ENCODE measurements at regions not wholly inside any gene's neighbourhood (a gene's known extent, or its start where the extent isn't known, plus 50 kb on each side); places are given as distances from the start of the nearest gene placed in this dataset.

DNA sequence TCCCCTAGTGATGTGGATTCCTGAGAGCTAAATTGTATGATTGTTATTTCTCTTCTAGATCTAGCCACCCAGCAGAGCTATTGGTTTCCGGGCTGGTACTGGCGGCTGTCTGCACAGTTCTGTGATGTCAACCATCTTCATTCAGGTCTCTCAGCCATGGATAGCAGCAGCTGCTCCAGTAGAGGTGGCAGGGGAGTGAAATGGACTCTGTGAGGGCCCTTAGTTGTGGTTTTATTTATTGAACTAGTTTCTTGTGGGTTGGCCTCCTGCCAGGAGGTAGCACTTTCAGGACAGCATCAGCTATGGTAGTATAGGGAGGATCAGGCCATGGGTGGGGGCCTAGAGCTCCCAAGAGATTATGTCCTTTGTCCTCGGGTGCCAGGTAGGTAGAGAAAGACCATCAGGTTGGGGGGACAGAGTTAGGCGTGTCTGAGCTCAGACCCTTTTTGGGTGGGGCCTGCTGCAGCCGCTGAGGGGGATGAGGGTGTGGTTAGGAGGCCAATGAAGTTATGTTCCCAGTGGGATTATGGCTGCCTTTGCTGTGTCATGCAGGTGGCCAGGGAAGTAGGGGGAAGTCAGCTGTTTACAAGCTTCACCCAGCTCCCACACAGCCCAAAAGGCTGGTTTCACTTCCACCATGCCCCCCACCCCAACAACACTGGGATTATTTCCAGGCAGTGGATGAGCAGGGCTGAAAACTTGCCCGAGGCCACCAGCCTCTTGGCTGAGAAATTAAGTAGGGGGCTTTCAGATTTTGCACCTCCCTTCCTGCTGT lies 55.1 kb upstream of the RGS4 start:
- H3K4me3 ChIP-seq: no peak overlapping the region
- H3K36me3 ChIP-seq: no peaks in the 10 kb centered on the region
- no peak for DNase-seq
- H3K27me3 ChIP-seq: no peaks in the 10 kb centered on the region
- no peaks in the 10 kb centered on the region for H3K9me3 ChIP-seq

DNA sequence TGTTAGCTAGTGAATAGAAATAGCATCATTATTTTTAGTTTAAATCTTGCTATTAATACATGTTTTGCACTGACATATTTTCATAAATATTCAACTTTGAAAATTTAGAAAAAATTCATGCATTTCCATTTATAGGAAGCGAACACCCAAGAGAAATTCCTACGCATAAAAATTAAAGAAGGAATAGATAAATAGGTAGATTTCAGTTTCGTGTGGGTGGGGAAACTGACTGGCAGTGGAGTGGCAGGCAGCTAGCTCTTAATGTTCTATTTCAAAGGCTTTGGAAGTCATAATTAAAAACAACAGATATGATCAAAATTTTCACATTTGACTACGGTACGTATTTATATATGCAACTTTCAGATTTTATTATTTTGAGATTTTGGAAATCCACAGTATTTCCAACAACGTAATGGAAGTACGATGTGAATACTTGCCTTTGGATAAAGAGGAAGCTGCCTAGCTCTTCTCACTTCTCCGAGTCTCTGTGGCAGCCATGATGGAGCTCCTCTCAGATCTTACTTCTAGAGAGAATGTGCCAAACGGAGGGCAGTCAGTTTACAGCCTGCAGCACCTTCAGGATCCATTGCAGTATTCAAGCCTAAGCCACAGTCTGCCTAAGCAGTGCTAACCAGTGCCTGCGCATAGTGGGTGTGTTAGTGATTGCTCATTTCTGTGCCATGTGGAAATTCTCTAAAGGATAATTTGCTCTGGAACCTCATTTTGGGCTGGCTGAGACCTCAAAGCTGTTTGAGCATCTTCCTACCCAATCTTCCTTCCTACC lies 62.9 kb upstream of the RGS4 start:
- no peak overlapping the region for H3K4me3 ChIP-seq
- no peaks in the 10 kb centered on the region for H3K36me3 ChIP-seq
- 0 out of 2 replicates have a peak, but pooled peaks cover 2% of the 10 kb centered on the region for H3K27me3 ChIP-seq
- H3K9me3 ChIP-seq: no peaks in the 10 kb centered on the region
- DNase-seq: no peak

GRCh38 chr1:162997499-162998285 lies 71.5 kb upstream of the RGS4 start:
- H3K9me3 ChIP-seq: no peaks in the 10 kb centered on the region
- DNase-seq: no peak
- no peaks in the 10 kb centered on the region for H3K36me3 ChIP-seq
- H3K4me3 ChIP-seq: no peak overlapping the region
- H3K27me3 ChIP-seq: no peaks in the 10 kb centered on the region

DNA sequence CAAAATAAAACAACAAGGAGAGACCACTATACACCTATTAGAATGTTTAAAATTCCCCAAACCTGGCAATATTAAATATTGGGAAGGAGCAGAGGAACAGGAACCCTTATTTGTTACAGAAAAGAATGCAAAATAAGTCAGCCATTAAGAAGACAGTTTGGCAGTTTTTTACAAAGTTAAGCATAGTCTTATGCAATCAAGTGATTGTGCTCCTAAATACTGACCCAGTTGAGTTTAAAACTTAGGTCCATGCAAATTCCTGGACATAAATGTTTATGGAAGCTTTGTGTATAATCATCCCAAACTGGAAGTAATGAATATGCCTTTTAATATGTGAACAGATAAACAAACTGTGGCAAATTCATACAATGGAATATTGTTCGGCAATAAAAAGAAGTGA lies 72.9 kb upstream of the RGS4 start:
- Histone ChIP-seq H3K4me3 (no peak overlapping the region), H3K27me3 (no peaks in the 10 kb centered on the region), H3K36me3 (no peaks in the 10 kb centered on the region), H3K9me3 (no peaks in the 10 kb centered on the region)
- no peak for DNase-seq

GRCh38 chr1:162994921-162995320 lies 74.2 kb upstream of the RGS4 start:
- Histone ChIP-seq H3K9me3 (no peaks in the 10 kb centered on the region), H3K27me3 (no peaks in the 10 kb centered on the region), H3K4me3 (no peak overlapping the region), H3K36me3 (no peaks in the 10 kb centered on the region)
- peak; percentile 9 for DNase-seq

GRCh38 chr1:162993846-162994245 lies 75.3 kb upstream of the RGS4 start:
- H3K4me3 ChIP-seq: no peak overlapping the region
- H3K9me3 ChIP-seq: no peaks in the 10 kb centered on the region
- no peaks in the 10 kb centered on the region for H3K27me3 ChIP-seq
- H3K36me3 ChIP-seq: no peaks in the 10 kb centered on the region
- no peak for DNase-seq

DNA sequence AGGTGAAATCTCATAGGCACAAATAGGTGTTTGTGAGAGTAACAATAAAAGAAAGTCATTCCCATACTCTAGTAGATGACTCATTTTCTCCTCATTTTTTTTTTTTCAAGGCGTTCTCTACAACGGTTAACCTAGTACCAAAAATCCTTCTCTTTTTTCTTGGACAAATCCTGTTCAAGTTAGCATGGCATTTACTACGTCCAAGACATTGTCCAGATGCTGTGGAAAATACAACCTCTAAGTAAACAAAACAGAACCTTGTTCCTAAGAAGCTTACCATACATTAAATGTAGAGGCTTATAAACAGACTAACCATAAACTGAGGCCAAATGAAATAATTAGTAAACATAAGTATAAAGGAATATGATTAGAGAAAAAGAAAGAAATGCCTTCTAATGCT lies 76.2 kb upstream of the RGS4 start:
- Histone ChIP-seq H3K27me3 (no peaks in the 10 kb centered on the region), H3K9me3 (no peaks in the 10 kb centered on the region), H3K36me3 (no peaks in the 10 kb centered on the region), H3K4me3 (no peak overlapping the region)
- no peak for DNase-seq

GRCh38 chr1:162991444-162991843 lies 77.7 kb upstream of the RGS4 start:
- Histone ChIP-seq H3K27me3 (no peaks in the 10 kb centered on the region), H3K4me3 (no peak overlapping the region), H3K9me3 (no peaks in the 10 kb centered on the region), H3K36me3 (no peaks in the 10 kb centered on the region)
- DNase-seq: no peak

- no peak for DNase-seq
- Histone ChIP-seq H3K27me3 (no peaks in the 10 kb centered on the region), H3K36me3 (no peaks in the 10 kb centered on the region), H3K4me3 (no peak overlapping the region), H3K9me3 (no peaks in the 10 kb centered on the region)
These were observed 78.5 kb upstream of the RGS4 start for GRCh38 chr1:162990665-162991064.

DNA sequence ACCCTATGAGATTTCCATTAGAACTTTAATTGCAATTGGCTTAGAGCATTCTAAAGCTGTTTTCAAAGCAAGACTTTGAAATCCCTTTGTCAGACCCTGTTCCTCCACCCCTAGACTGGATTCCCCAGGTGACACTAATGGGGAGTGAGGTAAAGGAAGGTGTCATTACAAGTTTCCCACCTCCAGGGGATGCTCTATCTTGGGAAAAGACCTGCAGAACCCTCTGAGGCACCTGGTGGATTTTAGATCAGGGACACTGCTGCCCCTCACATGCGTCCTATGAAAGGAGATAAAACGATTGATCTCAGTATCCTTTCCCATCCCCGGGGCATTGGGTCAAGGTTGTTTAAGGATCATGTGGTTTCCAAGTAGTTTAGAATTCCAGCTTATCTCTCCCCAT lies 80.3 kb upstream of the RGS4 start:
- no peak for DNase-seq
- Histone ChIP-seq H3K4me3 (no peak overlapping the region), H3K9me3 (no peaks in the 10 kb centered on the region), H3K27me3 (no peaks in the 10 kb centered on the region), H3K36me3 (no peaks in the 10 kb centered on the region)

GRCh38 chr1:162987866-162988265 lies 81.3 kb upstream of the RGS4 start:
- no peak overlapping the region for H3K4me3 ChIP-seq
- no peaks in the 10 kb centered on the region for H3K36me3 ChIP-seq
- H3K27me3 ChIP-seq: no peaks in the 10 kb centered on the region
- DNase-seq: peak; percentile 73
- H3K9me3 ChIP-seq: no peaks in the 10 kb centered on the region

DNA sequence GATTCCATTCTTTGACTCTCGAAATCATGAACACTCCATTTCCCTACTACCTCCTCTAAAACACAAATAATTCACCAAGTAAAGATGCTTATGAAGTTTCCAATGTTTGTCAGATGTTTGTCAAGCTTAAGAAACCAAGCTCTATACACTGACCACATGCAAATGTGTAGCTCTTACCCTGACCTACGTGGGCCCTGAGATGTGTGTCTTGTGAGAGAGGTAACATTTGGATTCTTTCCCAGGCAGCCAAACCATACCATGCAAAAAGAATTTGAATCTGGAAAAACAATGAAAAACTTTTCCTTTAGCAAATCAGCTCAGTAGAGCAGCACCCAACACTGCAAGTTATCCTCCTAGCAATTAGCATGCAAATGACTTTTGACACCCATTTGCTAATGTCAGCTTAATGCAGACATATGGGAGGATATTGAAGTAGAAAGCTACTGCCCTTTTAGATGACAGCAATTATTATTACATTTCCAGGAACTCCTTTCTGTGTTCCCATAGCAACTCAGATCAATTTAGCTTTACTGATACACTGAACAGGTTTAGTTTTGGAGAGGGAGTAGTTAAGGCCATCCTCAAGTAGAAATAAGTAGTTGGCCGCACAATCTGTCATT lies 83.2 kb upstream of the RGS4 start:
- Histone ChIP-seq H3K9me3 (no peaks in the 10 kb centered on the region), H3K27me3 (no peaks in the 10 kb centered on the region), H3K36me3 (no peaks in the 10 kb centered on the region), H3K4me3 (no peak overlapping the region)
- no peak for DNase-seq

DNA sequence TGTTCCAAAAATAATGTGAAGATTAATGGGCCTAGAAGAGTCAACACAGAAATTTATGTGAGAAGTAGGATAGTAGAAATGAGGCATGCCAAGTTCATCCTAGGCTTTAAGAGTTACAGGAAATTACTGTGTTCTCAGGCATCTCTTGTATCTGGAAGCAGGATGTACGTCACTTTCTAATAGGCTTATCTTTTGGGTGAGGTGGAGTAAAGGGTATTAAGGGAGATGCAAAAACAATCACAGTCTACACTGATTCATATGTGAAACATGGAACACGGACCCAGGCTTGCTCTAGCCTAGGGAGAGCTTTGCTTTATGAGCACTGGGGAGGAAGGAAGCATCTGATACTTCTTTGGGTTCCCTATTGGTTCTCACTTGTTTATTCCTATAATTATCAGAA lies 84.5 kb upstream of the RGS4 start:
- no peaks in the 10 kb centered on the region for H3K36me3 ChIP-seq
- peak; percentile 5 for DNase-seq
- H3K9me3 ChIP-seq: no peaks in the 10 kb centered on the region
- no peak overlapping the region for H3K4me3 ChIP-seq
- H3K27me3 ChIP-seq: no peaks in the 10 kb centered on the region

GRCh38 chr1:162983671-162984425 lies 85.3 kb upstream of the RGS4 start:
- Histone ChIP-seq H3K36me3 (no peaks in the 10 kb centered on the region), H3K27me3 (no peaks in the 10 kb centered on the region), H3K9me3 (no peaks in the 10 kb centered on the region), H3K4me3 (no peak overlapping the region)
- DNase-seq: no peak

DNA sequence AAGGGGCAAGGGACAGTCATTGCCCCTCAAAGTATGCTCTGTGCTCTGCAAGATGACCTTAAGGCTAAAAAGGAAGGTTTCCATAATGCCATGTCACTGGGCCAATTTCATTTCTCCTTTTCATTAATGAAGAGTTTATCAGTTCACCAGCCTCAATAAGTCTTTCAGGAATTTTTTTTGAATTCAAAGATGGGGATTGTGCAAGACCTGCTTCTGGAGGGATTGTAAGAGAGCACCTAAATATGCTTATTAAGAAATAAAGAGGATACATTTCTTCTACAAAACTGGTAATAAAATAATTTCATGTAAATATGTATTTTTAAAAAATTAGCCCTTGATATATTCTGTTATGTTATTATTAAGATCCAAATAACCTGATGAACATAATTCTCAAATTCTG lies 86.8 kb upstream of the RGS4 start:
- no peak for DNase-seq
- H3K36me3 ChIP-seq: no peaks in the 10 kb centered on the region
- no peak overlapping the region for H3K4me3 ChIP-seq
- H3K27me3 ChIP-seq: no peaks in the 10 kb centered on the region
- H3K9me3 ChIP-seq: no peaks in the 10 kb centered on the region

DNA sequence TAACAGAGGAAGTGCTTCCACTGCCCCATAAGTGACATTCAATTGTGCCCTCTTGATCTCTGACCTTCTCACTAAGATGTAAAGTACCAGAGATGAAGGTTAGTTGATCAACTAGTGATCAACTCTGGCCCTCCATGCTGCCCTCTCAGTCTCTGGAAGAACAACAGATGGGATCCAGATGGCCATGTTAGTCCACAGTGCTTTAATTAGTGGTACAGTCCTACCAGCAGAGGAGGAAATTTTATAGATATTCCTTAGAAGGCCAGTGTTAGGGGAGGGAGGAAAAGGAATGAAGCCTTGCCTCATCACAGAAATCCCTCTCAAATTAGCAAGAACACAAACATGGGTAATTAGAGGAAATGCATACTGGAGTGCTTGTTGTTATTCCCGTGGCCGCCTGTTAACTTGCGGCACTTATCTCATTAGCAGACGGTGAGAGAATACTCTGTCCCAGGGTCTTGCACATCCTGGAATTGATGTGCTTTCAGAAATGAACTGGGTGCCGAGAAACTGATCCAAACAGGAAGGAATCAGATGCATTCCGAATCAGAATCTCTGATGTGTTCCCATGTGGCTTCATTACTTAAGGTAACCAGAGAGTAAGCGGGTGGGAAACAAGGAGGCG lies 91.1 kb upstream of the RGS4 start:
- Histone ChIP-seq H3K27me3 (no peaks in the 10 kb centered on the region), H3K9me3 (no peaks in the 10 kb centered on the region), H3K4me3 (no peak overlapping the region), H3K36me3 (no peaks in the 10 kb centered on the region)
- no peak for DNase-seq
